Skeletal muscle cell (primary cell): ENCODE measurements at regions not wholly inside any gene's neighbourhood (a gene's known extent, or its start where the extent isn't known, plus 50 kb on each side); places are given as distances from the start of the nearest gene placed in this dataset.
"Not testable (repeated sequence)": the region's sequence is repeated elsewhere in the genome, so short reads cannot be mapped to it uniquely, and the experiment has no call there.

ENCODE experiments used
- DNase-seq: peaks from one replicate; pipeline ENCODE4 v3.0.0-alpha.2; 2010; ENCODE audit warnings: low read depth
- H3K4me3 ChIP-seq: 2 replicates; pipeline ENCODE4 v1.5.1; 2011; ENCODE audit warnings: low read depth, mild to moderate bottlenecking, control low read depth, low read length, moderate library complexity

DNA sequence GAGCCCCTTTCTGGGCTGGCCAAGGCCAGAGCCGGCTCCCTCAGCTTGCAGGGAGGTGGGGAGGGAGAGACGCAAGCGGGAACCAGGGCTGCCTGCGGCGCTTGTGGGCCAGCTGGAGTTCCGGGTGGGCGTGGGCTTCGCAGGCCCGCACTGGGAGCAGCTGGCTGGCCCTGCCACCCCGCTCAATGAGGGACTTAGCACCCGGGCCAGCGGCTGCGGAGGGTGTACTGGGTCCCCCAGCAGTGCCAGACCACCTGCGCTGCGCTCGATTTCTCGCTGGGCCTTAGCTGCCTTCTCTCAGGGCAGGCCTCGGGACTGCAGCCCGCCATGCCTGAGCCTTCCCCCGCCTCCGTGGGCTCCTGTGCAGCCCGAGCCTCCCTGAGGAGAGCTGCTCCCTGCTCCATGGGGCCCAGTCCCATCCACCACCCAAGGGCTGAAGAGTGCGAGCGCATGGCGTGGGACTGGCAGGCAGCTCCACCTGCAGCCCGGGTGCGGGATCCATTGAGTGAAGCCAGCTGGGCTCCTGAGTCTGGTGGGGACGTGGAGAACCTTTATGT lies 376.1 kb downstream of the C6orf118 start:
- DNase-seq, H3K4me3 ChIP-seq: not testable (repeated sequence)

DNA sequence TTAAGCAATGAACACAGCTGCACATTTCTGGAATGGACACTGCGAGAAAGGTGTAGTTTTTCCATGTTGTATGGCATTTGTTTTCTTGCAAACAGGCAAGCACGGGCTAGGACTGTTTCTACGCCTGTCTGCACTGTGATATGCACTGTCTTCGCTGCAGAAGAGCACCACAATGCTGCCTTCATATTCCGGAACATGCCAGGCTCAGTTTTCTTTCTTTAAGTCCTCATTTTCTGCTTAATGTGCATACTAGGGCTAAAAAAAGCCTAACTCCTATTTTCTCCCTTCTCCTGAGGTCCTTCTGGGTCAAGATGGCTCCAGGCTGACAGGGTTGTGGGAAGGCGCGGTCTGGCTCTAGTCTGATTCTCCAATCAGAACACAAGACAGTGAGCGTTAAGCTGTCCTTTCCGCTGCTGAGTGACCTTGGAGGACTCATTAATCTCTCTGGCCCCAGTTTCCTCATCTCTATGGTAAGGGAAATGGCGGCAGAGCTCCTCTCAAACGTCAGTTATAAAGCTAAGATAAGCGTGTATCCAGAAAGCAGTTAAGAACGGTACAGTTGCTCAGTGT lies 379.9 kb downstream of the C6orf118 start:
- H3K4me3 ChIP-seq, result no peak overlapping the region
- DNase-seq, result no peak

DNA sequence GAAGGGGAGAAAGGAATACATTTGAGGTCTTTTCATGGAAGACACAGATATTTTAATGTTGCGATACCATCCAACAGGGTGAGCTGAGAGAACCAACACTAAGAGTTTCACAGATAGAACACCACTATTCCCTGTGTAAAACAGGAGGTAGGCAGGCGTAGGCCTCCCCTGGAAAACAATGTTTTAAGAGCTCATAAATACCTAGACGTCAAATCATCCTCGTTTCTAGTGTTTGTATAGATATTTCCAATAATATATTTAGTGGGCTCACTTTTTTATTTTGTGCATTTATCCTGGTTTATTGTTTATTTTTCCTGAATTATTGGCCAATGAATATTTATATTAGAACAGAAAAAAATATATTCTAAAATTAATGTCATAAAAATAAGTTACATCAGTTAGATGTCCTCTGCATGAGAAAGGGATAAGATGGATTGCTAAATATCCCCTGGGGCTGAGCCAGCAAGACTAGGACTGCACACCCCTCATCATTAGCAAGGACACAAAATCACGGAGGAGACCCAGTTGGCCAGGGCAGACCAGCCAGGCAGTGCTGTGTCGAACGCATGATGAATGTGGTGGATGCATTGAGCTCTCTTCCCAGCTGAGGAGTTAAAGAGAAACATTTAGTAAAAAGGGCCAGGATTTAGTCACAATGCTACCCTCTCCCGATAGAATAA lies 380.5 kb downstream of the C6orf118 start:
- no peak for DNase-seq
- peak overlapping the region; percentile 40 for H3K4me3 ChIP-seq

DNA sequence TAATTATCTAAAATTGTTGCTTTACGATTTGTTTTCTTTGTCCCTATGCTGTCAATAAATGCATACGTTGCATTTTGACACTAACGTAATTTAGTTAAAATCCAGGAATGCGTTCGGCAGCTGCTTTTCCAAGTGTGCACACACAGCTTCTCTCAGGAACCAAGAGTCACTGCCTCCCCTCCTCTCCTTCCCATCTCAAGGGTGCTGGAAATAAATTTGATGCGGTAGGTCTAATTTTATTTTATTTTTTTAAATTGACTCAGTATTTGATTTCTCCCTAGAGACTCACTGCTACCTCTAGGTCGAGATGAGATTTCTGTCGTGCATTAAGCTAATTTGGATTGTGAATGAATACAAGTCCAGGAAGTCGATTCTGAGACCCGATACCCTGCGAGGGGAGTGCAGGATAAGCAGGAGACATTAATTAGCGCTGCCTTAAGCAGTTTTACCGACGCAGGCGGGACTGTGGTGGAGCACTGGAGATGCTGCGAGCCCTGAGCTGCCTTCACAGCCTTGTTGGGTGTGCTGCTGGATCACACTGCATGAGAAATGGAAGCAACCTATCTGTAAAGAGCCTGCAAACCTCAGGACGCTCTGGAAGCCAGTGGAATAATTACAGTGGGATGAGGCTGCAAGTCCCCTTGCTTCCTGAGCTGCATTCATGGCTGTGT lies 381.2 kb downstream of the C6orf118 start:
- peak overlapping the region; percentile 40 for H3K4me3 ChIP-seq

DNA sequence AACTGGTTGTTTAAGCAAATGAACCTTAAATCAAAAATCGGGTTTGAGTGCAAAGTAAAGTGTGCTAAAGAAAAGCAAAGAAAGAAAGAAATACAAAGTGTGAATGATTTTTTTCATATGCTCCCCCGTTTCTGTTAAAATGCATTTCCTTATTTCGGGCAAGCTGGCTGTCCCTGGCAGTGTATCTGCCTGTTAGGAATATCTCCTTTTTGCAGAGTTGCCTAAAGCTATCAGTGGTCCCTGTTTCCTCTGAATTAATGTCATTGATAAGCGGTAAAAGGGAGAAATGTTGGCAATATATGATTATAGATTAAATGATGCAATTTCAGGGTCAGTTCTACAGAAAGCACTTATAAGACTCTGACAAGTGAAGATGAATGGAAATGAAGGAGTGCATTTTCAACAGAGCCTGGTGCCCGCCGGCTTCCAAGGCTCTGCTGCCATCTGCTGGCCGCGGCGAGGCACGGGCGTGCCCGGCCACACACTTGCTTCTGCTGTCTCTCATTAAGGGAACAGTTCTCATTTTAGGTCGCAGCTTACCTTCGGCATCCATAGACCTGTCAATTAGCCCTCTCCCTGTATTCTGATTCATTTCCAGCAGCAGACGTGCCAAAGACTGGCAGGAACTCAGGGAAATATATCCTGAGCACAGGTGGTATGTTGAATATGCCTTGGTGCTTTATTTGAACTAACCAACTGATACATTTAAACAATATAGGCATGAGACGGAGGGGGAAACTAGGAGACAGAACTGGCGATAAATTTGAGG lies 381.9 kb downstream of the C6orf118 start:
- no peak for DNase-seq
- H3K4me3 ChIP-seq, result peak overlapping the region; percentile 40

More for the DNA sequence above, 381.2 kb downstream of the C6orf118 start:
- DNase-seq, result no peak

DNA sequence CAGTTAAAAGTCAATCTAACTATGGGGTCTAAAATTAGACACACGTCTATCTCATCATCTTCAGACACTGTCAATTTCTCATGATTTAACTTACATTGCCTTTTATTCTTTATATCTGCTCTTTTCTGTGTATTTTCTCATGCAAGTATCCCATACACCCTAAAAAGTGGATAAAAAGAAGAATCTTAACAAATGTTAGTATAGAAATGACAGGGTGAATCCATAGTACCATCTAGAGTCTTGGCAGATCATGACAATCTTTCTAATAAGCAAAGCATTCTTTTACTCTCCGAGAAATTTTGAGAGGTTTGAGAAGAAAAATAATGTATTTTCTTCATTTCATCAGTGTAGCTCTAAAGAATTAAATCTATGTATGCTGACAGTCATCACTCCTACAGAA lies 382.7 kb downstream of the C6orf118 start:
- no peak overlapping the region for H3K4me3 ChIP-seq
- DNase-seq, result no peak

DNA sequence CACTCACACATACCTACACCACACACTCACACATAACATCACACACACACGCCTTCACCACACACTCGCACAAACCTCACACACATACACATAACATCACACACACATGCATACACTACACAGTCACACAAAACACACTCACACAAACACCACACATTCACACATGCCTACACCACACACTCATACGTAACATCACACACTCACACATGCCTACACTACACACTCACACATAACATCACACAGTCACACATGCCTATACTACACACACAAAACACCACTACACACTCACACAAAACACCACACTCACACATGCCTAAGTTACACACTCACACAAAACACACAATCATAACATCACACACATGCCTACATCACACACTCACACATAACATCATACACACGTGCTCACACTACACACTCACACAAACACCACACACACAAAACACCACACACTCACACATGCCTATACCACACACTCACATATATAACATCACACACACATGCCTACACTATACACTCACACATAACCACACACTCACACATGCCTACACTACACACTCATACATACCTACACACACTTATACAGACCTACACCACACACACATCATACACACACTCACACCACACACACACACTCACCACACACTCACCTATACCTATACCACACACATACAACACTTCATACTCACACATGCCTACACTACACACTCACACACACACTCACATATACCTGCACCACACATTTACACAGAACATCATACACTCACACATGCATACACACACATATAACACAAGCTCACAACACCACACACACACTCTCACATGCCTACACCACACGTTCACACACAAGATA lies 383.5 kb downstream of the C6orf118 start:
- DNase-seq, result no peak
- no peak overlapping the region for H3K4me3 ChIP-seq

DNA sequence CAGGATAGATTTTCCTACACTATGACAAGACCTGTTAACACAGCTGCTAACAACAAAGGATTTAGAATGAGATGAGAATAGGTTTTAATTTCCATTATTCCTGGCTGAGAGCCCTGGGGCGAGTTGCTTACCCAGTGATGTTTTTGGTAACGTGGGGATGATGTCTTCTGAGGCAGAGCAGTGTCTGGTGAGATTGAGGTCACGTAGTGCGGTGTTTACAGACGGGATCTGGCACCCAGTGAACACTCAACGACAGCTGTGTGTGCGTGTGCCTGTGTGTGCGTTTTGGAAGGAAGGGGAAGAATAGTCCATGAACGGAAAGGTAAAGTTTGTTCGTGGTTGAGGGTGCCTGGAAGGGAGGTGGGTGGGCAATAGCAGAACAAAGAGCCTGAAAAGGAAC lies 384.7 kb downstream of the C6orf118 start:
- H3K4me3 ChIP-seq, result no peak overlapping the region
- no peak for DNase-seq

DNA sequence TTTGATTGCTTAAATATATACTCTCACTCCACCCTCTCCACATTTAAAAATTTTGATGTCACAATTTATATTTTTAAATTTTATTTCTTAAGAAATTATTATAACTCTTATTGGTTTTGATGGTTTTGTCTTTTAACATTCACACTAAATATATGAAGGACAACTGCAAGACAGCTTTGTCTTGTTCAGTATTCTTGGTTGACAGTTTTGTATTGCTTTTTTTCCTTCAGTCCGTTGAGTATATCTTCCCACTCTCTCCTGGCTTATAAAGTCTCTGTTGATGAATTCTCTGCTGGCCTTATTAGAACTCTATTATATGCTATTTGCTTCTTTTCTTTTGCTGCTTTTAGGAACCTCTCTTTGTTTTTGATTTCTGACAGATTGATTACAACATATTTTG lies 392.2 kb downstream of the C6orf118 start:
- no peak overlapping the region for H3K4me3 ChIP-seq
- DNase-seq, result no peak

DNA sequence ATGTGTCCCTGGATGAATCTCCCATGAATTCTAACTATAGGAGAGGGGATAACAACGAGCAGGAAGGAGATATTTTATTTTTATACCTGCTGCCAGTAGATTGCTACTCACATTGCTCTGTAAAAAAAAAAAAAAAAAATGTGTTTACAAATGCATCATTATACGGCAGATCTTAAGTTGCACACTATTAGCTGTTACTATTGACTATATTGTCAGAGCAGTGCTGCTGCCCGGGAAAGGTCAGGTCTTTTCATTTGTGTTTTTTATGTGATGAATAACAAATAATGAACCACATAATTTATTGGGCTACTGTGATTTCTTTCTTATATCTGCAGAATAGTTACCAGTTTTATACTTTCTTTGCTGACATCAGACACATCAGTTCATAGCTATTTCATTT lies 393.3 kb downstream of the C6orf118 start:
- H3K4me3 ChIP-seq, result no peak overlapping the region
- DNase-seq, result no peak

DNA sequence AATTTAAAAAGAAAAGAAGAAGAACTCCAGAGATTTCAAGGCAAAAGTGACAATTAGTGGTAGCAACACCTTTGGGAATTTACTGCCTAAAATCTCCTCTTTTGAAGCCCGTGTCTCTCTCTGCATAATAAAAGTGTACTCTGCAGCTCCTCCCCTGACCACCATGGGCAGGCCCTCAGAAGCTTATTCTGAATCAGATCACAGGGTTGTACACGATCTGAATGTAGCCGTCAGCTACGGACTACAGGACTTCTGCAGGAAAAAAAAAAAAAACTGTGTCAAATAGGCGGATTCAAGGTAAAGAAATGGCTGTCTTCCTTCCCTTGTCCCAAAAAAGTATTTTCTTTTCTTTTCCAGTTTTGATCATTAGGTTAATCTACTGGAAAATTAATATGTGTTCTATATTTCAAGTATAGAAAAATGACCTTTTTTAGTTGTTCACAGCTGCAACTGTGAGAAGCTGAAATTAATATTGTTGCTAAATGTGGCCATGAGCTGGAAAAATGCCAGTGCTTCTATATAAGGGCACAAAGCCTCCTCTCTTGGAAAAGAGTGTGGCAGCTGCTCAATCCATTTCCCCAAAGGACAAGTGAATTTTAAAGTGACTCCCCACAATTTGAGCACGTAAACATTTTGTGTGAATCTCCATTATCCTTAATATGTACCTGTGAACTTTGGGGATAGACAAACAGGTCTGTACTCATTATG lies 397.4 kb downstream of the C6orf118 start:
- DNase-seq, result no peak
- no peak overlapping the region for H3K4me3 ChIP-seq

DNA sequence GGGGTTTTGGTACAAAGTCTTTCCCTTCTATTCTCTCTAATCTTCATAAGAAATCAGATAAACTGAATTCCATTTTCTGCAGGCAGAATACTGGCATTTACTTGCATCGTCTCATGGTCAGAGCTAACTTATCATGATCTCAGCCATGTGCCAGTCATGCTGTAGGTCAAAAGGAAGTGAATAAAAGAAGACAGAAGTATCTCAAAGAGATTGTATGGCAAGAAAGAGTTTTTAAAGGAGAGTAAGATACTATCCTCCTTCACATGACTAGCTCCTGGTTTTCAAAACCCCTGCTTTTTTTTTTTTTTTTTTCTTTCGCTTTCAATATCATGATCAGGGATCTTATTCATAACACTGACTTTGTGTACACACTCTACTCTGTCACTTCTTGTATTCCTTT lies 398.3 kb downstream of the C6orf118 start:
- no peak for DNase-seq
- H3K4me3 ChIP-seq, result no peak overlapping the region

DNA sequence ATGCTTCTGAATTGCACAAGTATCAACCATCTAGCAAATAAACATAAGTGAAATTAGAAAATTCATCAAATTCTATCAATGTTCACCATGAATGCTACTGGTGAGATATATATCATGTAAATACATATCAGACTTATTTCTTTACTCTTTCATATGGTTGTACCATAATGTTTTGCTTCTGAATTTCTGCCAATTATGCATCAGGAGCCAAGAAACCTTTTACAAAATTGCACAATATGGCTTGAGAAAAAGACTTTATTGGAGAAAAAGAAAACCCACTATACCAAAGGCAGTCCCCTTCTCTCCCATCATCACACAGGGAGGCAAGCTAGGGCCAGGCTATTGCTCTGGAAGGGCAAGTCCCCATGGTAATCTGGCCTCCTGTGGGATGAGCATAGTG lies 402.6 kb downstream of the C6orf118 start:
- no peak overlapping the region for H3K4me3 ChIP-seq
- DNase-seq, result no peak

DNA sequence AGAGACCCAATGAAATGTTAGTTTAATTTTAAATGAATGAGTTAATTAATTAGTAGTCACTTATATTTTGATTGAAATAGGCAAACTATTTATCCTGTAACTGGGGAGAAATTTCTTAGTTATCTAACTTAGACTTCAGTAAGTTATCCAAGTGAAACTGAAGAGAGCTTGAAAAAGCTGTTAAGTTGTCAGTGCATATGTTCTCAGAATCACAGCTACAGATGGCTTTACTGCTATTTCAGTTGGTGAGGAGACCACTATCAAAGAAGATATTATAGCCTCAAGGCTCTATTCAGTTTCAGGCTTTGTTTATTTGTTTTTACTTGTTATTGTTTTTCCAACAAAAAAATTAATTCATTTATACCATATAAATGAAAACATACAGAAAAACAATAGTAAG lies 404.1 kb downstream of the C6orf118 start:
- H3K4me3 ChIP-seq, result no peak overlapping the region
- DNase-seq, result no peak

DNA sequence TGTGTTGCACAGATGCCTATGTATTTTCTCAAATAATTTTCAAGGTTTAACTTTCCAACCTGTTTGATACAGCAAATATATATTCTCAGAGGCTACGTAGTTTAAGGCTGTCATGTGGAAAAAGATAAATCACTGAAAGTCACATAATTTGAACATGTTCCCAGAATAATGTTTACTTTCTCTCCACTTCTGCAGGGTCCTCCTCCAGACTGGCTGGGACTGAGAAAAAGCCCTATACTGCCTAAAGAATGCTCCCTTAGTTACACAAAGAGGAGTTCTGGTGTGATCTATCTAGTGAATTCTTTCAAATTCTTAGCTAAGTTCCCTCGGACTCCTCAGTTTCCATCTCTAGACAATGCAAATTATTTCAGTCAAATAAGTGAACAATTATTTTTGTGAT lies 411.0 kb downstream of the C6orf118 start:
- H3K4me3 ChIP-seq, result no peak overlapping the region
- DNase-seq, result no peak

DNA sequence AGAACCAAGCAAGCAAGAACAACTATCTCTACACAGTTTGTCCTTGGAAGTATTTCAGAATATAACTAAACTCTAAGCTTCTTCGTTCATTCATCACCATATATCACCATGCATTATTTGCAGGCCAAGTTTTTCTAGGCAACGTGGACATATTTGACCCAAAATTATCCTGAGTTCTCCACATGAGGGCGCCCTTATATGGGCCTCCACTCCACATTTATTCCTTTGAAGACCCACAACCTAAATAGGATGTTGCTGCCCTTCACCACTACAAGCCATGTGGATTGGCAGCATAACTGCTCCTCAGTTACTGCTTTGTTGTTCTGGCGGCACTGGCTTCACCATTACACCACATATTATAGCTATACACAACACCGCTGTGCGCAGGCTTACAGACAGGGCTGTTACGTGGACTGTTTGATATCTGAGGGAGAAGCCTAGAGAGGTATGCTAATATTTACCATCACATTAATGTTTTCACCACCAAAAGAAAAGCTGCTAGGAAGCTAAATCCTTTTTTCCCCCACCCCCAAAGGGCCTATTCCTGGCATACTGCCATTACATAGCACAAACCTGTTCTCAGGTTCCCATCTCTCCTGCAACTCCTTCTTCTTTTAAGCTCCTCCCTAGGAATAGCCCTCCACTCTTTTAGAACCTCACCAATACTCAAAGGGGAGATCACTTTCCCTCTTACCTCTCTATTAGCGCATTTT lies 411.7 kb downstream of the C6orf118 start:
- H3K4me3 ChIP-seq, result no peak overlapping the region
- no peak for DNase-seq

DNA sequence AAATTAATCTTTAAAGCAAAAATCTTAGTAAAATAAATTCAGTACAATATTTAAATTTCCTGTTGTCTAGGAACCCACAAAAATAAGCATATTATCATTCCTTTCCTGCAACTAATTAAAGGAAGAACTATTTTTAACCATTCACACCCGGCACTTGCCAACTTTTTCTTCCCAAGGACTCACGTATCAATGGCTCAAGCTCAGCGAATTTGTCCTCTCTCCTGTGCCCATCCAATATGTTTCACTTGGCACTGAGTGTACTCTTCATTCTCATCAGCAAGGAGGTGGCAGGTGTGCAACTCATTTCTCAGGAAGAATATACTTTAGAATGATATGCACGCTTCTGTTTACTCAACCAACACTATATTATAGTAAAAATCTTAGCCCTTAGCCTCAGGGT lies 419.4 kb downstream of the C6orf118 start:
- no peak overlapping the region for H3K4me3 ChIP-seq
- no peak for DNase-seq

DNA sequence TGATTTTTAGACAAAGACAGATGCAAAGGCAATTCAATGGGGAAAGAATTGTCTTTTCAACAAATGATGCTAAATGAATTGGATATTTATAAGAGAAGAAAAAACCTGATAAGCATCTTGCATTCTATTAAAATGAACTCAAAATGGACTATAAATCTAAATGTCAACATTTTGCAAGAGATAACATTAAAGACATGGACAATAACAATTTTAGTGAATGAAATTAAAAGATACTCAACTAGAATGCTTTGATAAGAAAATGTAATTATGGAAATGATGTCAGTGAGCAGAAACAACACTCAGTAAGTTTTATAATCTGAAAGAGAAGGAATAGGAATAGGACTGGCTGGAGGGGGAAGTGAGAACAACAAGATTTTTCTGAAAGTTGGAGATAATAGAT lies 421.7 kb downstream of the C6orf118 start:
- no peak for DNase-seq
- H3K4me3 ChIP-seq, result no peak overlapping the region
